Liver (tissue), 8 donors: ENCODE measurements at regions not wholly inside any gene's neighbourhood (a gene's known extent, or its start where the extent isn't known, plus 50 kb on each side); places are given as distances from the start of the nearest gene placed in this dataset.

Source experiments
- DNase-seq: peaks from one replicate; pipeline ENCODE4 v3.0.0-alpha.2; 2017; ENCODE audit warnings: low spot score
- H3K27ac ChIP-seq, 2 donors: one replicate each; pipeline ENCODE4 v1.7.0; 2013; ENCODE audit warnings: inconsistent platforms in 2 of 2, low read length in 2 of 2, control low read depth in 1 of 2, low read depth in 1 of 2, mild to moderate bottlenecking in 1 of 2
- H3K27me3 ChIP-seq, 4 donors: one replicate each; pipeline versions ENCODE4 v1.6.1 to v1.7.0; 2013; ENCODE audit warnings: low read length in 3 of 4, inconsistent platforms in 1 of 4, mild to moderate bottlenecking in 1 of 4, moderate library complexity in 1 of 4; ENCODE audit not compliant: control insufficient read depth in 4 of 4, insufficient read depth in 4 of 4
- H3K36me3 ChIP-seq, 4 donors: one replicate each; pipeline versions ENCODE4 v1.6.1 to v1.7.0; 2013; ENCODE audit warnings: low read length in 3 of 4, mild to moderate bottlenecking in 3 of 4, low read depth in 1 of 4, moderate library complexity in 1 of 4; ENCODE audit not compliant: control insufficient read depth in 4 of 4, insufficient read depth in 3 of 4
- H3K4me1 ChIP-seq, 4 donors: one replicate each; pipeline versions ENCODE4 v1.6.1 to v1.7.0; 2013; ENCODE audit warnings: low read length in 3 of 4, mild to moderate bottlenecking in 3 of 4, moderate library complexity in 1 of 4; ENCODE audit not compliant: control insufficient read depth in 4 of 4, insufficient read depth in 4 of 4
- H3K4me3 ChIP-seq, 3 donors: one replicate each; pipeline versions ENCODE4 v1.6.1 to v1.7.0; 2013; ENCODE audit warnings: low read length in 3 of 3, control low read depth in 1 of 3, low read depth in 1 of 3, mild to moderate bottlenecking in 1 of 3
- H3K9ac ChIP-seq, 2 donors: one replicate each; pipeline ENCODE4 v1.7.0; 2013; ENCODE audit warnings: low read length in 2 of 2, mild to moderate bottlenecking in 2 of 2, moderate library complexity in 2 of 2, control low read depth in 1 of 2, low read depth in 1 of 2
- H3K9me3 ChIP-seq, 4 donors: one replicate each; pipeline versions ENCODE4 v1.6.1 to v1.7.0; 2013; ENCODE audit warnings: low read length in 3 of 4; ENCODE audit not compliant: control insufficient read depth in 4 of 4
- ATF3 ChIP-seq: IDR thresholded peaks from 2 replicates; pipeline ENCODE4 v1.6.1; 2016; ENCODE audit warnings: antibody characterized with exemption
- CTCF ChIP-seq: fragments of 150-350 bp; IDR thresholded peaks from 2 replicates; pipeline ENCODE4 v1.5.1; 2017; ENCODE audit warnings: improper control_type of control experiment, low read depth, low read length; ENCODE audit not compliant: missing input control
- EGR1 ChIP-seq, 2 donors: IDR thresholded peaks; 2 replicates each; pipeline ENCODE4 v1.6.1; 2016 to 2018; ENCODE audit warnings: antibody characterized with exemption in 2 of 2, low read depth in 2 of 2
- FOXA1 ChIP-seq: IDR thresholded peaks from 2 replicates; pipeline ENCODE4 v1.6.1; 2016; ENCODE audit warnings: antibody characterized with exemption
- FOXA2 ChIP-seq: IDR thresholded peaks from 2 replicates; pipeline ENCODE4 v1.6.1; 2016; ENCODE audit warnings: antibody characterized with exemption
- GABPA ChIP-seq, 2 donors: IDR thresholded peaks in 1 of 2; conservative IDR thresholded peaks in 1 of 2; 2 replicates each; pipeline ENCODE4 v1.6.1; 2016; ENCODE audit warnings: antibody characterized with exemption in 2 of 2, mild to moderate bottlenecking in 1 of 2, moderate library complexity in 1 of 2
- HNF4A ChIP-seq, 2 donors: conservative IDR thresholded peaks; 2 replicates each; pipeline ENCODE4 v1.6.1; 2016; ENCODE audit warnings: antibody characterized with exemption in 2 of 2, mild to moderate bottlenecking in 2 of 2
- HNF4G ChIP-seq: IDR thresholded peaks from 2 replicates; pipeline ENCODE4 v1.6.1; 2016; ENCODE audit warnings: antibody characterized with exemption
- JUND ChIP-seq, 2 donors: IDR thresholded peaks; 2 replicates each; pipeline ENCODE4 v1.6.1; 2016; ENCODE audit warnings: antibody characterized with exemption in 2 of 2
- MAX ChIP-seq: IDR thresholded peaks from 2 replicates; pipeline ENCODE4 v1.6.1; 2016; ENCODE audit warnings: antibody characterized with exemption
- NR2F2 ChIP-seq: IDR thresholded peaks from 2 replicates; pipeline ENCODE4 v1.6.1; 2016; ENCODE audit warnings: antibody characterized with exemption
- RAD21 ChIP-seq, 2 donors: IDR thresholded peaks; 2 replicates each; pipeline ENCODE4 v1.6.1; 2016; ENCODE audit warnings: antibody characterized with exemption in 2 of 2, mild to moderate bottlenecking in 2 of 2
- SP1 ChIP-seq: IDR thresholded peaks from 2 replicates; pipeline ENCODE4 v1.6.1; 2018; ENCODE audit warnings: antibody characterized with exemption, mild to moderate bottlenecking
- TAF1 ChIP-seq: conservative IDR thresholded peaks from 2 replicates; pipeline ENCODE4 v1.6.1; 2016; ENCODE audit warnings: antibody characterized with exemption, mild to moderate bottlenecking
- YY1 ChIP-seq: IDR thresholded peaks from 2 replicates; pipeline ENCODE4 v1.6.1; 2016; ENCODE audit warnings: antibody characterized with exemption, mild to moderate bottlenecking
- ZBTB33 ChIP-seq: IDR thresholded peaks from 2 replicates; pipeline ENCODE4 v1.6.1; 2016; ENCODE audit warnings: antibody characterized with exemption
- WGBS: extraction: QIAGEN DNeasy Blood & Tissue Kit; methylation state at CpG from one replicate; pipeline ENCODE4 v1.1.7; 2013; 5-methylcytosine and 5-hydroxymethylcytosine counted together
- donor health status: healthy.
- donor health status: healthy.
- donor health status: healthy.
- donor health status: healthy.
- donor health status: healthy.

GRCh38 chr7:404812-405488, 114.7 kb downstream of the PDGFA start:
- TF ChIP-seq NR2F2: no peak
- no peak for DNase-seq
- Histone ChIP-seq H3K9me3 (no peaks in the 10 kb centered on the region), H3K9ac (no peak overlapping the region), H3K27ac (no peak overlapping the region), H3K36me3 (no peaks in the 10 kb centered on the region), H3K27me3 (no peaks in the 10 kb centered on the region), H3K4me1 (no peaks in the 10 kb centered on the region), H3K4me3 (no peak overlapping the region)
- 88% methylated on average over 18 of the region's 18 CpGs for WGBS

- 62% methylated on average over 20 of the region's 20 CpGs for WGBS
These were observed 114.0 kb downstream of the PDGFA start for GRCh38 chr7:405489-406211.

GRCh38 chr7:407721-408539, 111.7 kb downstream of the PDGFA start:
- 83% methylated on average over 6 of the region's 6 CpGs for WGBS
- TF ChIP-seq JUND (IDR thresholded peaks at IDR 0.05) (no peak), ATF3 (no peak), NR2F2 (no peak), EGR1 (IDR thresholded peaks at IDR 0.05; ENCODE audit: low read depth in 2 of 2) (no peak), GABPA (IDR thresholded peaks at IDR 0.05 in 1 of 2, conservative IDR thresholded peaks at IDR 0.05 in 1 of 2) (no peak), ZBTB33 (no peak), HNF4A (conservative IDR thresholded peaks at IDR 0.05) (no peak), TAF1 (no peak), SP1 (no peak), HNF4G (no peak), RAD21 (IDR thresholded peaks at IDR 0.05) (no peak), YY1 (no peak), FOXA1 (no peak), MAX (no peak), FOXA2 (no peak)

More at GRCh38 chr7:405489-406211, 114.0 kb downstream of the PDGFA start:
- TF ChIP-seq EGR1 (IDR thresholded peaks at IDR 0.05; ENCODE audit: low read depth in 2 of 2) (no peak), JUND (IDR thresholded peaks at IDR 0.05) (no peak), FOXA1 (no peak), HNF4G (no peak), FOXA2 (no peak), GABPA (IDR thresholded peaks at IDR 0.05 in 1 of 2, conservative IDR thresholded peaks at IDR 0.05 in 1 of 2) (no peak), CTCF (no peak)
- Histone ChIP-seq H3K4me1 (no peaks in the 10 kb centered on the region), H3K36me3 (no peaks in the 10 kb centered on the region), H3K9ac (no peak overlapping the region), H3K4me3 (no peak overlapping the region), H3K27me3 (no peaks in the 10 kb centered on the region), H3K27ac (no peak overlapping the region), H3K9me3 (no peaks in the 10 kb centered on the region)
- no peak for DNase-seq

More at GRCh38 chr7:407721-408539, 111.7 kb downstream of the PDGFA start:
- no peak for DNase-seq
- H3K9ac ChIP-seq: no peak overlapping the region
- no peaks in the 10 kb centered on the region for H3K4me1 ChIP-seq
- H3K4me3 ChIP-seq: no peak overlapping the region
- H3K36me3 ChIP-seq: no peaks in the 10 kb centered on the region
- no peaks in the 10 kb centered on the region for H3K9me3 ChIP-seq
- no peak overlapping the region for H3K27ac ChIP-seq
- no peaks in the 10 kb centered on the region for H3K27me3 ChIP-seq
